ENCODE measurements at regions not wholly inside any gene's neighbourhood (a gene's known extent, or its start where the extent isn't known, plus 50 kb on each side); places are given as distances from the start of the nearest gene placed in this dataset.

DNA sequence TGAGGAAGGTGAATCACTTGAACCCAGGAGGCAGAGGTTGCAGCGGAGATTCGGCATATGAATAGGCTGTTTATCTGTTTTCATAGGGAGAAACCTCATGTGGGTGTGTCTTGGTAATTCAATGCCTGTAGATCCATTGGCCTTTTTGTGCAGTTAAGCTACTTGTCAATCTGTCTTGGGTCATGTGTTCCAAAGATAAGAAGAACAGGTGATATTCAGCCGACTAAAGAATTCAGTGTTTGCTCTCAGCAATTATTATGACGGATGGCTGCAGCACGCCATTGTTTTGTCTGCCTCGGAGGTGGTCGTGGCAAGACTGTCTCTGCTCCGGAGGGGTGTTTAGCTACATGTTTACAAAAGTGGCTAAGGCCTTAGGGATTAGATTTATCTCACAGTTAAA lies 573.0 kb upstream of the PCDH9 start:
- no peak for DNase-seq (ENCODE audit: low read depth, low spot score)
- no peak overlapping the region for H3K27ac ChIP-seq

DNA sequence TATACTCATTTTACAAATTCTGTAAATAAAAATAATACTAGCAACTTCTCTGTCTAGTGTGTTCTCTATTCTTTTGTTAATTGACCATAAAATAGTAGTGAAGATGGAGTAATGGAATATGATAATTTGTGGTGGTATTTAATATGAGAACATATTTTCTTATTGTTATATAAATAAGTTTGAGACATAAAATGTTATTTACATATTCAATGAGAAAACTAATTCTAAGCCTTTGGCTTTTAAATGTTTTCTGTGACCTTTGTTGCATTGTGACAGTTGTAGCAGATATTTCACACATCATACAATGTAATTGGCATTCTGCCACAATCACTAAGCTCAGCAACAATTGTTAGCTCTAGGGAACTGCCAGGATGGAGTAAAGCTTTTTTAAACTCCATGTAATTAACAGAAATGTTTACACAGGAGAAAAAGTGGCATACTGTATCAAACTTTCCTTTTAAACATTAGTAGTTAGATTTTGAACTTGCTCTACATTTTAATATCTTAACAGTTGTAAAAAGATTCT lies 562.1 kb upstream of the PCDH9 start:
- H3K27ac ChIP-seq, result no peak overlapping the region
- DNase-seq (ENCODE audit: low read depth, low spot score), result no peak

DNA sequence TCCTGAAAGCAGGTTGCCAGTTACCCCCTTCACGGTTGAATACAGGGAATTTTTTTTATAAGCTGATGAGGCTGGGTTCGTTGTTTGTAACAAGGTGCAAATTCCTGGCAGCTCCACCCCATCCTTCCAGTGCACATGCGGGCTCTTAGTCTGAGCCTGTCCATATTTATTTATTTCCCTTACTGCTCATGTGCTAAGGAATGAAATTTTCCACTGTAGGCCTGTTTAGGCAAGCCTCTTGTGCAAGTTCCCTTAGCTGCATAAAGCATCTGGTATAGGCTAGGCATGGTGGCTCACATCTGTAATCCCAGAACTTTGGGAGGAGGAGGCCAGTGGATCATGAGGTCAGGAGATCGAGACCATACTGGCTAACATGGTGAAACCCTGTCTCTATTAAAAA lies 560.9 kb upstream of the PCDH9 start:
- no peak overlapping the region for H3K27ac ChIP-seq
- DNase-seq (ENCODE audit: low read depth, low spot score), result no peak

DNA sequence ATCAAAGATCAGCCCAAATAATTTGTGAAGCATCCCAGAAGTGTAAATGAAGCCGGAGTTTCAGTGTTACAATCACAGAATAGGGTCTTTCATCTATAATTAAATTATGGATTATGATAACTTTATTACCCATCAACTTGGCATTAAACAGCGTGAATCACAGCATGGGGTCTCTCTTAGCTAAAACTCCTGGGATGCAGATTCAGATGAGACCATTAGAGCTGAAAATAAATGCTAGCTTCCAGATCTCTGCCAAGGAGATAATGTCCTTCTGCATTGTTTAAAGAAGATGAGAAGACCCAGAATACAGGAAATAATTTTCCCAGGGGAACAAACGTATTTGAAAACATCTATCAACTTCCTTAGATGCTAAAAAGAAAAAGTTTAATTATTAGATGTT lies 546.0 kb upstream of the PCDH9 start:
- no peak overlapping the region for H3K27ac ChIP-seq
- DNase-seq (ENCODE audit: low read depth, low spot score), result no peak

DNA sequence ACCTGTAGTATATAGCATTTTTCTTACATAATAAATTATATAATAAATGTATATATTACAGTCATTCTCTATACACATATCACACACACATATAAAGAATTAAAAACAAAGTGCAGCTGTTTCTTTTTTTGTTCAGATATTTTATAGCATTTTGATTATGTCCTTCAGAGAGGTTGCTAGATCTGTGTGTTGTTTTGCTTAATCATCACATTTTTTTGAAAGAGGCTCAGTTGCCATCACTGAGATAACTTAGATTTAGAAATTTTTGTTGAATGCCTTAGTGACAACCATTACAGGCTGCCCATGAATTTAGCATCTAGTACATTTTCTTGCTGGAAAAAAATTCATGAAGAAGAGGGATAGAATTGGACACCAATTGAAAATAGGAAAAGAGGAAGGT lies 545.2 kb upstream of the PCDH9 start:
- no peak for DNase-seq (ENCODE audit: low read depth, low spot score)
- H3K27ac ChIP-seq, result no peak overlapping the region

DNA sequence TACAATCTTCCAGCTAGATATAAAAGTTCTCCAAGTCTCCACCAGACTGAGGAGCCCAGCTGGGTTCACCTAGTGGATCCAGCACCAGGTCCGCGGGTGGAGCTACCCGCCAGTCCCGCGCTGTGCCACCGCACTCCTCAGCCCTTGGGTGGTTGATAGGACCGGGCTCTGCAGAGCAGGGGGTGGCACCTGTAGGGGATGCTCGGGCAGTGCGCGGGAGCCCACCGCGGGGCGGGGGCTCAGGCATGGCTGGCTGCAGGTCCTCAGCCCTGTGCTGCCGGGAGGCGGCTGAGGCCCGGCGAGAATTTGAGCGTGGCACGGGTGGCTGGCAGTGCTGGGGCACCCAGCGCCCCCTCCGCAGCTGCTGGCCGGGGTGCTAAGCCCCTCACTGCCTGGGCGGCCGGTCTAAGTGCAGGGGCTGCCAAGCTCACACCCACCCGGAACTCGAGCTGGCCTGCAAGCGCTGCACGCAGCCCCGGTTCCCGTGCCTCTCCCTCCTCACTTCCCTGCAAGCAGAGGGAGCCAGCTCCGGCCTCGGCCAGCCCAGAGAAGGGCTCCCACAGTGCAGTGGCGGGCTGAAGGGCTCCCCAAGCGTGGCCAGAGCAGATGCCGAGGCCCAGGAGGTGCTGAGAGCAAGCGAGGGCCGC lies 542.8 kb upstream of the PCDH9 start:
- DNase-seq (ENCODE audit: low read depth, low spot score), result no peak
- no peak overlapping the region for H3K27ac ChIP-seq

DNA sequence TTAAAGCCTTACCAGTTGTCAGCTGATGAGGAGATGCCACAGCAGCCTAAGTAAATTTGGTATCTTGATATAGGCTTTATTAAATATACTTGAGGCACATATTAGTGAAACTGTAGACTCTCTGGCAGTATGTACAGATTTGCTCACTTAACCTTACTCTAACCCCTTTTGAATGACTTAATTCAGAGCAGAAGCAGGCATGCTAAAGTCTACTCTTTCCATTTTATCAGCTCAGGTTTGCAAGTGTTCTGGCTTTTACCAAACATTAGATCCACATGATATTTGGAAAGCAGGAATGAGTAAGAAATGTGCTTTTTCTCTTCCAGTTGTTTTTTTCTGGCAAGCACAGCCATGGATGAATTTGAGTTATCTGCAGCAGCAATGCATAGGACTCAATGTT lies 541.0 kb upstream of the PCDH9 start:
- DNase-seq (ENCODE audit: low read depth, low spot score), result no peak
- H3K27ac ChIP-seq, result no peak overlapping the region

DNA sequence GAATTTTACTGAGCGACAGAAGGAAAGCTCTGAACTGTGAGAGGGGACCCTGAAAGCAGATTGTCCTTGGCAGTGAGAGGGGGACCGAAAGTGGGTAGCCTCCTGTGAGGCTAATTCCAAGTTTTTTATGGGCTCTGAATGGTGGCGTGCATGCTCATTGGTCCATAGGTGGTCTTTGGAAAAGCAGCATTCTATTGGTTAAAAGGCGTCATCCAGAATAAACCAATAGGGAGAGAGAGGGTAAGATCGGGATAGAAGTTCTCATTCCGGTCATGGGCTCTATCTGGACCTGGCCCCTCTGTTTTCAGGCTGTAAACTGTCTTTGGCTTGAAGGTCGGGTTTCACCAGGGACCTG lies 539.8 kb upstream of the PCDH9 start:
- no peak overlapping the region for H3K27ac ChIP-seq
- no peak for DNase-seq (ENCODE audit: low read depth, low spot score)

DNA sequence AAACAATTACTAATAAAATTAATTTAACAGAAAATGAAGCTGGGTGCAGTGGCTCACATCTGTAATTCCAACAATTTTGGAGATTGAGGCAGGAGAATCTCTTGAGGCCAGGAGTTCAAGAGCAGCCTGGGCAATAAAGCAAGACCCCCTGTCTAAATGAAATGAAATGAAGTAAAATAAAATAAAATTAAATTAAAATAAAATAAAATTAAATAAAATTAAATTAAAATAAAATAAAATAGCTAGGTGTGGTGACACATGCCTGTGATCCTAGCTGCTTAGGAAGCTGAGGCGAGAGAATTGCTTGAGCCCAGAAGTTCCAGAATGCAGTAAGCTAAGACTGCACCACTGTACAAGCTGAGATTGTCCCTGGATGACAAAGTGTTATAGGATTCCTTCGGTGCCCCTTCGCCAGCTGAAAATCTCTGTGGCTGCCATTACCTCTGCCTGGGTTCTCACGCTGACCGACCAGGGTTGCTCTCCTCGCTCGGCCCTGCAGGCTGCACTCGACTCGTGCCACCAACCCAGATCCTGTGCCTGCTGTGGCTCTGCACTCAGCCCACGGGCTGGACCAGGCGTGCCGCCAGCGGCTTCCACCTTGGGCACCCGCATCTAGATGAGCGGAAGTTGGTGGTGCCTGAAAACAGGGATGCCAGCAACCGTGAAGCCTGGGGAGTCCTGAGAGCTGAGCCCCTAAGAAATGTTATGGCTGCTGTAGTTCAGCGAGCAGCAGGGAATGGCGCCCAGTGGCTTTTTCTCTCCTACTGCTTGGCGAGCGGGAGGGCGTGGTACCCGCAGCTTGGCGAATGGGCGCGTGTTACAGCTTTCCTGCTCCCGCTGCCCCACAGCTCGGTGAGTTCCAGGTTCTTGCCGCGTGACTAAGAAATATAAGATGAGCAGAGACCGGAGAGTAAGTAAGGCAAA lies 539.2 kb upstream of the PCDH9 start:
- H3K27ac ChIP-seq, result no peak overlapping the region
- no peak for DNase-seq (ENCODE audit: low read depth, low spot score)

DNA sequence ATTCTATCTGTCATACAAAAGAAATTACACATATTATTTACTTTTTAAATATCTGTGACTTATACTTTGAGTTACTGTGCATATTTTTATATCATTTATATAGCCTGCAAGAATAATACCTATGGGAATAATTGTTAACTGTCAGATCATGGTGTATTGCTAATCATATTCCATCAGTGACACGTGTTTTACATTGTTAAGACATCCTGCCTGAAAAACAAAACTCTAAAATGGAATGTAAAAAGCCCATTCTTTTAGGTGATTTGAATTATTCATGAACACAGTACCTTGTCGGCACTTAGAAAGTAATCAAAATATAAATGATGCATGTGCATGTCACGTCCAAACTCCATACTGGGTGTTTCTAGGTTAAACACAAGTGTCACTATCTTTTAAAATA lies 533.8 kb upstream of the PCDH9 start:
- DNase-seq (ENCODE audit: low read depth, low spot score), result no peak
- H3K27ac ChIP-seq, result no peak overlapping the region

DNA sequence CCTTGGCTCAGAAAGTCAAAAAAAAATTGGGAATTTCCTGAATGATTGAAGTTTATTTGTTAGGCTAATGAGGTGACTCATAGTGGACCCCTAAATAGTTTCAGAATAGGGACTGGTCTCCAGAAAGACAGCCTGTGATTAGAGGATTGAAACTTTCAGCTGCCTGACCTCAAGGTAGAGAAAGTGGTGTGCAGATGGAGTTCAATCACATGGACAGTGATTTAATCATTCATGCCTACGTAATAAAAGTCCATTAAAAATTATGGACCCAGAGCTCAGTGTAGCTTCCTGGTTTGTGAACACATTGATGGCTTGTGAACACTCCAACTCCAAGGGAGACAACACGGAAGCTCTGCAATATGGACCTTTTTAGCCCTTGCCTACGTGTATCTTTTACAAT lies 533.2 kb upstream of the PCDH9 start:
- DNase-seq (ENCODE audit: low read depth, low spot score), result no peak
- H3K27ac ChIP-seq, result no peak overlapping the region

DNA sequence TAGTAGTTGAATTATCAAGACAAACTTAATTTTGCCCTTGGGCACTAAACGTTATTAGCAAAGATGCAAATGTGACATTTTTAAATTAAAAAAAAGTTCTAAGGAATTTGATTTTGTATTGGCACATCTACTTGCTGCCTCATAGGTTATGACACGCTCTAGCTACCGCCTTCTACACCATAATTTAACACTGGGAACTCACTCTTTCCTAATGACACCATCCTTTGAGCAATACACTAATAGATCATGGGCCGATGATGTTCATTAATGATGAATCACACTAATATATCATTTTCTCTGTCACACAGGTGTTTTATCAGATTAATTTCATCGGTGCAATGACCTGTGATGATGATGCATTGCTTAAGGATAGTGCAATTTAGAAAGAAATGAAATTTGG lies 528.8 kb upstream of the PCDH9 start:
- no peak overlapping the region for H3K27ac ChIP-seq

DNA sequence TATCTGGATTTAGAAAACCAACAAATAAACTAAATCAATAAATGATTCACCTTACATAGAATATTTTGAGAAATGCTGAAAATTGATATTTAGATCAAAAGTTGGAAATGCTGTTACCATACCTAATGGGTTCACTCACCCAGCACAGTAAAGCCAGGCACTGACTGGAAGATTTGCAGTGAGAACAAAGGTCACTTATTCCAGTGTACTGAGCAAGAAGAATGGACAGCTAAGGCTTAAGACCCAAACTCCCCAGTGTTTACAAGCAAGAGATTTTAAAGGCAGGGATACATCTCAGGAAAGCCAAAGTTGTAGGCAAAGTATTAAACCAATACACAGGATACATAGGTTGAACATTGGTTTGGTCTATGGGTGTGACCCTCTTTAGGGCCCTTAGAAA lies 523.9 kb upstream of the PCDH9 start:
- DNase-seq (ENCODE audit: low read depth, low spot score), result no peak
- no peak overlapping the region for H3K27ac ChIP-seq

More for the DNA sequence above, 528.8 kb upstream of the PCDH9 start:
- no peak for DNase-seq (ENCODE audit: low read depth, low spot score)

DNA sequence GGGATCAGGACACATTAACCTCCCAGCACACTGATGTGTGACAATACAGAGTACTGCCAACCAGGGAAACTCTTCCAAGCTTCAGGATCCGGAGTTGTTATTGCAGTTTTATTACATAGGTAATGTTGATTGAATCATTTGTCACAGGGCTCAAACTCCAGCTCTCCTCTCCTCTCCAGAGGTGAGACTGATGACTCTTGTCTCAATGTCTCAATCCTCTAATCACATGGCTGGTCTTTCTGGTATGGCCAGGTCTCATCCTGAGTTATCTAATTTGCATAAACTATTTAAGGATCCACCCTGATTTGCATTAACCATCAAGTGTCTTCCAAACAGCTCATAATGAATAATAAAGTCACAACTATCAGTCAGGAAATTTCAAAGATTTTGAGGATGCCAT lies 522.6 kb upstream of the PCDH9 start:
- H3K27ac ChIP-seq, result no peak overlapping the region
- no peak for DNase-seq (ENCODE audit: low read depth, low spot score)

DNA sequence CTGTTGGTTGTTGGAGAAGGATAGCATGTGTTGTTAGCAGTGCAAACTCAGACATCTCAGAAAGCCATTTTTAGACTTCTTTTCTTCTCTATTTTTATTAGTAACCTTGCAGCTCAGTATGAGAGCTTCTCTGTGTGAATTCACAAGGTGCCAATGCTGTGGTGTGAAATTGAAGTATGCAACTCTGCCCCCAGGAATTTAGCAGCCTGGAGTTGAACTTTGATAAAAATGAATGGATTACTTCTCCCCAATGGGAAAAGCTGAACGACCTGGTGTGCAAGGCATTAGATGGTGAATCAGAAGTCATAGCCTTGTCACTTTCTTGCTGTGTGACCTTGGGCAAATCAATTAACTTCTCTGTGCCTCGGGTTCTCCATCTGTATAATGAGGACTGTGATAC lies 512.3 kb upstream of the PCDH9 start:
- no peak overlapping the region for H3K27ac ChIP-seq
- no peak for DNase-seq (ENCODE audit: low read depth, low spot score)

DNA sequence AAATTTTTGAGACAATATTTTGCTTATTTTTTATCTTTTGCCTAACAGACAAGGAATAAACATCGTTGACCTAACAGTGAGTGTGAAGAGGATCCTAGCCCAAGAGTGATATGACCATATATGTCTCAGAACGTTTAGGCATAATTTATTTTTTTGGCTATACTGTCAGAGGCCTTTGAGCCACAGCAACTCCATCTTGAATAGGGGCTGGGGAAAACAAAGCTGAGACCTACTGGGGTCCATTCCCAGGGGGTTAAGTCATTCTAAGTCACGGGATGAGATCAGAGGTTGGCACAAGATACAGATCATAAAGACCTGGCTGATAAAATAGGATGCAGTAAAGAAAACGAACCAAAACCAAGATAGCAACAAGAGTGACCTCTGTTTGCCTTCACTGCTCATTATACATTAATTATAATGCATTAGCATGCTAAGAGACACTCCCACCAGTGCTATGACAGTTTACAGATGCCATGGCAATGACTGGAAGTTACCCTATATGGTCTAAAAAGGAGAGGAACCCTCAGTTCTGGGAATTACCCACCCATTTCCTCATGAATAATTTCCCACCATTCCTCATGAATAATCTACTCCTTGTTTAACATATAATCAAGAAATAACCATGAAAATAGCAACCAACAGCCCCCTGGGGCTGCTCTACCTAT lies 510.9 kb upstream of the PCDH9 start:
- no peak for DNase-seq (ENCODE audit: low read depth, low spot score)
- no peak overlapping the region for H3K27ac ChIP-seq

DNA sequence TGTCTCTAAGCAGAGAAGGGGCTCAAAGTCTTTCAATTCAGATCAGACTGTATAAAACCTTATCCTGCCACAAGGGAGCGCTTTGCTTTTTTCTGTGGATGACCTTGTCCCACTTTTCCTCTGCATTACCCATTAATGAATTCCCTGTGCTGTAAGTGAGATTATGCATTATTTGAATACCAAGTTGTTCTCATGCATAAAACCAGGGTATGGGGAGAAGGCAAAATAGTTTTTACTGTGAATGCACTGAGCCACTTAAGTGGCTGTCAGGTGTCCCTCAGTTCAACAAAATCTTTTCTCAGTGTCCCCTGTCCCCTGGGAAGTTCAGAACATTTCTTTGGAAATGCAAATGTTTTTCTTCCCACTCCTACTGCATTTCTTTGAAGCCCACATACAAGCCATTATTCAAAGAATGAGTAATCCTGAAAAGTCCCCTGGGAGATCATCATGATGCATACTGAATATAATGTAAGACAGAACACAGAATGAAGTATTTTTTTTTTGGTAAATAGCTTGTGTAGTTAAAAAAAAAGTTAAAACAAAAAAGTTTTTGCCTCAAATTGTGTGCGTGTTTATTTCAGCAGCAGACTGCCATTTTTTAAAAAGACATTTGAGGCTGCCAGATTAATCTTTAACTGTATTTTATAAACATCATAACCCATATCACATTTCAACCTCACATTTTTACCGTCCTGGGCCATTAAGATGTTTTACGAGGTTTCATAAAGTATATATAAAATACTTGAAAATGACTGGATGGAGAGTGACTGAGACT lies 506.7 kb upstream of the PCDH9 start:
- no peak overlapping the region for H3K27ac ChIP-seq
- DNase-seq (ENCODE audit: low read depth, low spot score), result no peak

DNA sequence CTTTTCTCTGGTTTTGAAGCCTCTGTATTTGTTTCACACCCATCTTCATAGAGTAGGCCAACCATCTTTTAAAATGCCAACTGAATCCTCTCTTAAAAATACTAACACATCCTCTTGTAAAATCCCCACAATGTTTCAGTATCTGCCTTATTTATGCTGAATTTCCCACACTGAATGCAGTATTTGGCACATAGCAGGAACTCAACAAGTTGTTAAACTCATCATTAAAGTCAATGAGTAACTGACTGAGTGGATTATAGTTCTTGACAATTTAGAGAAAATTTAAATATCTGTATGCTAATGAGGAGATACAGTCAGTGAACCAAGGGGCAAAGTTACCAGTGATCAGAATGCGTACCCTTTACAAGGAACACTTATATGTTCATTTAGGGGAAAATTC lies 505.5 kb upstream of the PCDH9 start:
- no peak for DNase-seq (ENCODE audit: low read depth, low spot score)

DNA sequence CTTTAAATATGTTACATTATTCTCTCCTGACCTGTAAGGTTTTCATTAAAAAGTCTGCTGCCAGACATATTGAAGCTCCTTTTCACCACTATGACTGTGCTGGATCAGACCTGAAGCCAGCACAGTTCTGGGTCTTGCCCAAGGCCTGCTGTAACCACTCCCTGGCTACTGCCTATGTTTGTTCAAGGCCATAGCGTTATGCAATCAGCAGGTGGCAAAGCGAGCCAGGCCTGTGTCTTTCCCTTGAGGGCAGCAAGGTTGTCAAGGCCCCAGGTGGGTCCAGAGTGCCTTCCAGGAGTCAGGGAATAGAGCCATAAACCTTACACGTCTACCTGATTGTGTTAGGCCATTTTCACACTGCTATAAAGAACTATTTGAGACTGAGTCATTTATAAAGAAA lies 496.8 kb upstream of the PCDH9 start:
- no peak for DNase-seq (ENCODE audit: low read depth, low spot score)
- H3K27ac ChIP-seq, result no peak overlapping the region

More for the DNA sequence above, 505.5 kb upstream of the PCDH9 start:
- no peak overlapping the region for H3K27ac ChIP-seq

DNA sequence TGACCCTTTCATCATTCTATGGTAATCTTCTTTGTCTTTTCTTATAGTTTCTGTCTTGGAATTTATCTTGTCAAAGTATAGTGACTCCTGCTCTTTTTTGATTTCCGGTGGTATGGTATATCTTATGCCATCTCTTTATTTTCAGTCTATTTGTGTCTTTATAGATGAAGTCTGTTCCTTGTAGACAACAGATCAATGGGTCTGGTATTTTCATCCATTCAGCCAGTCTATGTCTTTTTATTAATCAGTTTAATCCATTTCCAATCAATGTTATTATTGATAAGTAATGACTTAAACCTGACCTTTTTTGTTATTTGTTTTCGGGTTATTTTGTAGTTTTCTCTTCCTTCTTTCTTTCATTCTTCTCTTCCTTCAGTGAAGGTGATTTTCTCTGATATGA lies 495.9 kb upstream of the PCDH9 start:
- H3K27ac ChIP-seq, result no peak overlapping the region
- no peak for DNase-seq (ENCODE audit: low read depth, low spot score)
